ENCODE measurements at regions not wholly inside any gene's neighbourhood (a gene's known extent, or its start where the extent isn't known, plus 50 kb on each side); places are given as distances from the start of the nearest gene placed in this dataset.

GRCh38 chr13:85690368-85690767 is 108.9 kb downstream of the SLITRK6 start:
- TF ChIP-seq, protein P1, sequence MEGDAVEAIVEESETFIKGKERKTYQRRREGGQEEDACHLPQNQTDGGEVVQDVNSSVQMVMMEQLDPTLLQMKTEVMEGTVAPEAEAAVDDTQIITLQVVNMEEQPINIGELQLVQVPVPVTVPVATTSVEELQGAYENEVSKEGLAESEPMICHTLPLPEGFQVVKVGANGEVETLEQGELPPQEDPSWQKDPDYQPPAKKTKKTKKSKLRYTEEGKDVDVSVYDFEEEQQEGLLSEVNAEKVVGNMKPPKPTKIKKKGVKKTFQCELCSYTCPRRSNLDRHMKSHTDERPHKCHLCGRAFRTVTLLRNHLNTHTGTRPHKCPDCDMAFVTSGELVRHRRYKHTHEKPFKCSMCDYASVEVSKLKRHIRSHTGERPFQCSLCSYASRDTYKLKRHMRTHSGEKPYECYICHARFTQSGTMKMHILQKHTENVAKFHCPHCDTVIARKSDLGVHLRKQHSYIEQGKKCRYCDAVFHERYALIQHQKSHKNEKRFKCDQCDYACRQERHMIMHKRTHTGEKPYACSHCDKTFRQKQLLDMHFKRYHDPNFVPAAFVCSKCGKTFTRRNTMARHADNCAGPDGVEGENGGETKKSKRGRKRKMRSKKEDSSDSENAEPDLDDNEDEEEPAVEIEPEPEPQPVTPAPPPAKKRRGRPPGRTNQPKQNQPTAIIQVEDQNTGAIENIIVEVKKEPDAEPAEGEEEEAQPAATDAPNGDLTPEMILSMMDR (IDR thresholded peaks at IDR 0.05) = no peak
- no peak for TF ChIP-seq POLR2A (IDR thresholded peaks at IDR 0.05)

Measured in esophagus squamous epithelium (tissue), 4 donors.